HUES64 (cell line): ENCODE measurements at regions not wholly inside any gene's neighbourhood (a gene's known extent, or its start where the extent isn't known, plus 50 kb on each side); places are given as distances from the start of the nearest gene placed in this dataset.

Experiments
- H3K27ac ChIP-seq: 2 replicates; pipeline ENCODE4 v1.7.0; 2013; ENCODE audit warnings: low read depth, low read length, inconsistent platforms
- H3K27me3 ChIP-seq: 2 replicates; pipeline ENCODE4 v1.6.1; 2013; ENCODE audit warnings: mild to moderate bottlenecking, low read length; ENCODE audit not compliant: insufficient read depth
- H3K36me3 ChIP-seq: 2 replicates; pipeline ENCODE4 v1.6.1; 2013; ENCODE audit warnings: mild to moderate bottlenecking, low read length; ENCODE audit not compliant: insufficient read depth
- H3K4me1 ChIP-seq: 2 replicates; pipeline ENCODE4 v1.6.1; 2013; ENCODE audit warnings: mild to moderate bottlenecking, low read length, moderate library complexity; ENCODE audit not compliant: insufficient read depth
- H3K4me3 ChIP-seq: 2 replicates; pipeline ENCODE4 v1.5.1; 2013; ENCODE audit warnings: mild to moderate bottlenecking, low read length, moderate library complexity
- H3K9ac ChIP-seq: 2 replicates; pipeline ENCODE4 v1.6.1; 2013; ENCODE audit warnings: mild to moderate bottlenecking, low read depth, low read length
- H3K9me3 ChIP-seq: 2 replicates; pipeline ENCODE4 v1.6.1; 2013; ENCODE audit warnings: low read depth, low read length; ENCODE audit not compliant: insufficient read depth
- WGBS: fragments of 150-250, 120-280 bp; methylation state at CpG from one replicate; pipeline ENCODE4 v1.1.7; 2013; ENCODE audit warnings: missing lambda C conversion rate; 5-methylcytosine and 5-hydroxymethylcytosine counted together

- no peaks in the 10 kb centered on the region for H3K27me3 ChIP-seq
- no peak overlapping the region for H3K27ac ChIP-seq
- 91% methylated on average over 2 of the region's 2 CpGs for WGBS
Observed at GRCh38 chrX:150200361-150200760, 162.8 kb upstream of the MAMLD1 start.

DNA sequence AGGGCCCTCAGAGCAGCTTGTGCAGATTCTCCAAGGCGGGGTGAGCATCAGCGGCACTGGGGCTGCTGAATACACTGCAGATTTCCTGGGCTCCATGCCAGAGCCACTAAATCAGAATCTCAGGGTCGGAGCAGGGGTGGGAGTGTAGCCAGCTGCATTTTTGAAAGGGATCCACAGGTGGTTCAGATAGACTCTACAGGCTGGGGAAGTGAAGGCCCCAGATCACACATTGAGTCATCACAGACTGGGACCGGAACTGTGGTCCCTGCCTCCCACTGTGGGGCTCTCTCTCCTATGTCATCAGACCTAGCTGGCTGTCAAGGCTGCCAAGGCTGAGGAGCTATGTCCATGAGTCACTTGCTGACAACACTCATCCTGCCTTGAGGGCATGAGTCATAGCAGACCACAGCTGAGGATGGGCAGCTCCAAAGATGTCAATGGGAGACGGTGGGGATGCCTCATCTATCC is 162.3 kb upstream of the MAMLD1 start:
- Histone ChIP-seq H3K4me1 (no peaks in the 10 kb centered on the region), H3K27me3 (no peaks in the 10 kb centered on the region), H3K9ac (no peak overlapping the region), H3K27ac (no peak overlapping the region), H3K9me3 (no peaks in the 10 kb centered on the region), H3K4me3 (no peak overlapping the region), H3K36me3 (no peaks in the 10 kb centered on the region)
- 79% methylated on average over 5 of the region's 5 CpGs for WGBS

More at GRCh38 chrX:150200361-150200760, 162.8 kb upstream of the MAMLD1 start:
- no peaks in the 10 kb centered on the region for H3K4me1 ChIP-seq
- H3K9ac ChIP-seq, result no peak overlapping the region
- H3K36me3 ChIP-seq, result no peaks in the 10 kb centered on the region
- H3K4me3 ChIP-seq, result no peak overlapping the region
- H3K9me3 ChIP-seq, result no peaks in the 10 kb centered on the region

- no peaks in the 10 kb centered on the region for H3K36me3 ChIP-seq
- WGBS, result 96% methylated on average over 7 of the region's 7 CpGs
- no peak overlapping the region for H3K27ac ChIP-seq
- H3K9me3 ChIP-seq, result no peaks in the 10 kb centered on the region
- H3K27me3 ChIP-seq, result no peaks in the 10 kb centered on the region
- H3K9ac ChIP-seq, result no peak overlapping the region
- no peaks in the 10 kb centered on the region for H3K4me1 ChIP-seq
- H3K4me3 ChIP-seq, result no peak overlapping the region
Observed at GRCh38 chrX:150201391-150201790, 161.7 kb upstream of the MAMLD1 start.

DNA sequence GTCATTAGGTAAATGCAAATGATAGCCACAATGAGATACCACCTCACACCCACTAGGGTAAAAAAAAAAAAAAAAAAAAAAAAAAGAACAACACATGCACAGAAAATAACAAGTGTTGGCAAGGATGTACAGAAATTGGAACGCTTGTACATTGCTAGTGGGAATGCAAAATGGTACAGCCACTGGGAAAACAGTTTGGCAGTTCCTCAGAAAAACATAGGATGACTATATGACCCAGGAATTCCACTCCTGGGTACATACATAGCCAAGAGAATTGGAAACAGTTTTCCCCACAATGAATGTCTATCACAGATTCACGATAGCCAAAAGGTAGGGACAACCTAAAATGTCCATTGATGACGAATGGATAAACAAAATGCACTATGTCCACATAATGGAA is 161.3 kb upstream of the MAMLD1 start:
- H3K36me3 ChIP-seq, result no peaks in the 10 kb centered on the region
- no peaks in the 10 kb centered on the region for H3K27me3 ChIP-seq
- no peaks in the 10 kb centered on the region for H3K4me1 ChIP-seq
- H3K9ac ChIP-seq, result no peak overlapping the region
- H3K27ac ChIP-seq, result no peak overlapping the region
- 100% methylated on average over 3 of the region's 3 CpGs for WGBS
- H3K4me3 ChIP-seq, result no peak overlapping the region
- no peaks in the 10 kb centered on the region for H3K9me3 ChIP-seq

DNA sequence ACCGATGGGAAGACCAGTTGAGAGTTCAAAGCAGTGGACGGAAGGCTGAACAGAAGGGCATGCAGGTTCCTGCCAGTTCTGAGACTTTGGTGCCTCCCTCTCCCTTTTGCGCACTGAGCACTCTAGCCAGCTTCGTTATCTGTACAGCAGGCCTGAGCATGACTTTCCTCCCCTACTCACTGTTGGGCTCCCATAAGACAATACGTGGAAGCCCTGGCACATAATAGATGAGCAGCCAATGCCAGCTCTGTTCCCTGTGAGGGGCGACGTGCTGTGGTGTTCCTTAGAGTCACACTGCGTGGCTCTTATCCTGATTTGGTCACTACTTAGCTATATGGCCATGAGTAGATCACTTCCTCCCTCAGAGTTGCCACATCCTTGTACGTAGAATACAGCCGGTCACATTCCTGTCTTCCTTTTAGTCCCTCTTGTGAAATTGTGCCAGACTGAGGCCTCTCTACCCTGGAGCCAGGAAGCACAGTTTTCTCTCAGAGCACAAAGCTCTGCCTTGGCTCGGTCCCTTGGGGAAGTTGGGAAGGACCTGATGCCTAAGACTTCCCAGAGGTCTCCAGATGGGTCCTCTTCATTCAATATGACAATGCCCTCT is 160.4 kb upstream of the MAMLD1 start:
- Histone ChIP-seq H3K9ac (no peak overlapping the region), H3K27ac (no peak overlapping the region), H3K27me3 (no peaks in the 10 kb centered on the region), H3K36me3 (no peaks in the 10 kb centered on the region), H3K4me3 (no peak overlapping the region), H3K9me3 (no peaks in the 10 kb centered on the region), H3K4me1 (no peaks in the 10 kb centered on the region)
- WGBS, result 95% methylated on average over 11 of the region's 11 CpGs

DNA sequence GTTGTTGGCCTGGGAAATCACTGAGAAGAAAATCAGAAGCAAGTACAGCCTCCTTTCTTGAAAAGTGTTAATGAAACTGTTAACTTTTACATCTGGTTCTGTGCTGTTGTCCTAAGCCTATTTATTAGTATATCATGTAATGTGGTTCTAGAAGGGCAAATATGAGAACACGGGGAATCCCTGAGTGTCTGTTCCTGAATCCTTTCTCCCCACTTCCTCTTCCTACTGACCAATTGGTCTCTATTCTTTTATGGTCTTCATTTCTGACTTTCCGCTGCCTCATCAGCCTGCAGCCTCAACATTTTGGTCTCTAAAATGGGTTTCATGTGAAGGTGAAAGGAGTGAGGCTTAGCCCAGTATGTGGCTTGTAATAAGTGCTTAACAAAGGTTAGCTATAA is 159.9 kb upstream of the MAMLD1 start:
- Histone ChIP-seq H3K9ac (no peak overlapping the region), H3K27me3 (no peaks in the 10 kb centered on the region), H3K4me3 (no peak overlapping the region), H3K36me3 (no peaks in the 10 kb centered on the region), H3K4me1 (no peaks in the 10 kb centered on the region), H3K27ac (no peak overlapping the region), H3K9me3 (no peaks in the 10 kb centered on the region)
- WGBS, result 86% methylated on average over 1 of the region's 2 CpGs

DNA sequence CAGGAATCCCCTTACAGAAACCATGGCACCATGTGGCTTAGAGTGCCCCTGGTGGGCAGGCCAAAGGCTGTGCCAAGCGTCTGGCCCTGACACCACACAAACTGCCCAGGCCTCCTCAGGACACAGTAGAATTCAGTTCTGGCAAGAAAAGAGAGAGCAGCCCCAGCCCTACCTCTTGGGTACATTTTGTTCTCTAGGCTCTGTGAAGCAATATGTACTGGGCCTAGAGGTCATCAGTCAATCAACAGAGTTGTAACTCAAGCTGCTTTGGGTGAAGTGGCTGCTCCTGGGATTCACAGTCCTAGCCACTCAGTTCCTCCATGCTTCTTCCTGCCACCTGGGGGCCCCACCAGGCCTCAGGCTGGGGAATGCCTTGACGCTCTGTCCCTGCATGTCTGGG is 158.1 kb upstream of the MAMLD1 start:
- Histone ChIP-seq H3K4me3 (no peak overlapping the region), H3K36me3 (no peaks in the 10 kb centered on the region), H3K27ac (no peak overlapping the region), H3K27me3 (no peaks in the 10 kb centered on the region), H3K4me1 (no peaks in the 10 kb centered on the region), H3K9ac (no peak overlapping the region), H3K9me3 (no peaks in the 10 kb centered on the region)
- 100% methylated on average over 1 of the region's 2 CpGs for WGBS

- Histone ChIP-seq H3K4me3 (no peak overlapping the region), H3K9me3 (no peaks in the 10 kb centered on the region), H3K36me3 (no peaks in the 10 kb centered on the region), H3K27ac (no peak overlapping the region), H3K9ac (no peak overlapping the region), H3K4me1 (no peaks in the 10 kb centered on the region), H3K27me3 (no peaks in the 10 kb centered on the region)
- WGBS, result 88% methylated on average over 1 of the region's 1 CpG
Observed at GRCh38 chrX:150207733-150208132, 155.4 kb upstream of the MAMLD1 start.

DNA sequence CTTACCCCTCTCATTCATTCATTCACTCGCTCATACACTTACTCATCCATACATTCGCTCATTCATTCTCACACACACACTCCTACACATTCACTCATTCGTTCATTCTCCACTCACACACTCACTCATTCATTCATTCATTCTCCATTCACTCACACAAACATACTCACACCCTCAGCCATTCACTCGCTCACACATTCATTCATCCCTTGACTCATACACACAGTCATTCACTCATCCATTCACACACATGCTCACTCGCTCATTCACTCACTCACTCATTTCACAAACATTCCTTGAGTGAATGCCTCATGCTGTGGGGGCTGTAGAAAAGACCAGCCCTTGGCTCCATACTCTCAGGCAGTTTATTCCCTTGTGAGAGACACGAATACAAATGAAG is 151.1 kb upstream of the MAMLD1 start:
- Histone ChIP-seq H3K9ac (no peak overlapping the region), H3K9me3 (no peaks in the 10 kb centered on the region), H3K27me3 (no peaks in the 10 kb centered on the region), H3K27ac (no peak overlapping the region), H3K36me3 (no peaks in the 10 kb centered on the region), H3K4me1 (no peaks in the 10 kb centered on the region), H3K4me3 (no peak overlapping the region)
- WGBS, result 81% methylated on average over 6 of the region's 6 CpGs

DNA sequence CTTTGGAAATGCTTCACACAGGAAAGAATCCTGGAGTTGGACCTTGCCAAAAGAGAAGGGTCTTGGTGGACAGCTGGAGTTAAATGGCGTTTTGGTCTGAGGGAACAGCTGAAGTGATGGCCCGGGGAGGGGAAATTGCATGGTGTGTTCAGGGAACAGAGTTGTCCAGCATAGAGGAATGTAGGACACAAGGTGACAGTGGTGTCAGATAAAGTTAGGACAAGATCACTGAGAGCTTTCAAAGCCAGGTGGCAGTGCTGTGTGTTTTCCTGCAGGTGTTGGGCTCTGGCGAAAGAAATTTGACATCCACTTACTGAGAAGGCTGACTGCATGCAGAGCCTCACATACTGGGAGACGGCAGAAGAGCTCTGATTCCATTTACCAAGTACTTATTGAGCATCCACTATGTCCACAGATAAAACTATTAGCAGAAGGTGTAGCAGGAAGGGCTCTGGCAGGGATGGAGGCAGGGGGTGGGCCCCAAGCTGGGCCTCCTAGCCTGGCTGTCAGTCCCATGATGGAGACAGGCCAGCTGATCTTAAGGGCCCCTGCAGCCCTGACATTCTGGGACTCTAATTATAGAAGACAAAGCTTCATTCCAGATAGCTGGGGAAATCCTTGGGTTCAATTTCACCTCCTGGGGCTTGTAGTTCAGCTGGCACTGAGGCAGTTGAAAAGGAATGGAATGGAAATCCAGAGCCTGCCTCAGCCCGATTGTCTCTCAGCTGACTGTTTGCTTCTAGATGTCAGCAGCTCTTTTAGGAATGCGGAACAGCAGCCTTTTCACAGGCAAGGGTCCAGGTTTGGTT is 150.2 kb upstream of the MAMLD1 start:
- no peaks in the 10 kb centered on the region for H3K9me3 ChIP-seq
- no peak overlapping the region for H3K9ac ChIP-seq
- no peaks in the 10 kb centered on the region for H3K36me3 ChIP-seq
- no peaks in the 10 kb centered on the region for H3K4me1 ChIP-seq
- no peak overlapping the region for H3K4me3 ChIP-seq
- peaks cover 2% of the 10 kb centered on the region; the same call in 1 of the 2 replicates for H3K27me3 ChIP-seq
- 74% methylated on average over 6 of the region's 6 CpGs for WGBS
- H3K27ac ChIP-seq, result no peak overlapping the region

GRCh38 chrX:150213481-150214030 is 149.6 kb upstream of the MAMLD1 start:
- Histone ChIP-seq H3K4me1 (no peaks in the 10 kb centered on the region), H3K27ac (no peak overlapping the region), H3K9ac (no peak overlapping the region), H3K9me3 (no peaks in the 10 kb centered on the region), H3K27me3 (peaks cover 6% of the 10 kb centered on the region), H3K4me3 (no peak overlapping the region), H3K36me3 (no peaks in the 10 kb centered on the region)
- WGBS, result 82% methylated on average over 3 of the region's 3 CpGs
